GM12878 (cell line): ENCODE measurements at regions not wholly inside any gene's neighbourhood (a gene's known extent, or its start where the extent isn't known, plus 50 kb on each side); places are given as distances from the start of the nearest gene placed in this dataset.

ENCODE experiments used
- ATAC-seq: fragments of 200-7000 bp; cut with Tn5 transposase; 3 replicates; pipeline ENCODE4 v1.9.1; 2020; ENCODE audit warnings: mild to moderate bottlenecking, moderate library complexity
- BruUV-seq: library from RNA; stranded (reverse); fragments of 400-500 nt; replicated peaks from 2 replicates; lab custom pipeline; 2021; lab: Mats Ljungman, UMichigan
- CTCF ChIA-PET: fragments of 300-600 bp; sonication (Branson Sonifier 250); formaldehyde crosslinking; extraction: SDS; loops from one replicate; lab custom pipeline; 2021; ENCODE audit warnings: inconsistent platforms; lab: Yijun Ruan, JAX
- POLR2A ChIA-PET: fragments of 350-600 bp; formaldehyde crosslinking; extraction: SDS; loops from one replicate; lab custom pipeline; 2021; ENCODE audit warnings: inconsistent platforms; lab: Charles Lee
- RAD21 ChIA-PET: fragments of 300-600 bp; sonication (Branson Sonifier 250); formaldehyde crosslinking; loops from one replicate; lab custom pipeline; 2023; ENCODE audit warnings: antibody characterized with exemption; ENCODE audit not compliant: unreplicated experiment; lab: Charles Lee
- SMC1A ChIA-PET: fragments of 300-600 bp; sonication (Branson Sonifier 250); formaldehyde crosslinking; loops from one replicate; lab custom pipeline; 2023; ENCODE audit not compliant: unreplicated experiment, uncharacterized antibody; lab: Charles Lee
- DNase-seq: peaks from one replicate; pipeline ENCODE4 v3.0.0-alpha.2; 2011; ENCODE audit warnings: low read depth, low spot score
- FAIRE-seq: peaks from 3 replicates; lab custom pipeline; 2011; peaks lifted over from hg19 to GRCh38; lab: Jason Lieb, UNC
- H2AFZ ChIP-seq: 2 replicates; pipeline ENCODE4 v1.6.0; 2011; ENCODE audit warnings: low read depth, low read length, control low read depth; ENCODE audit not compliant: control insufficient read depth
- H3K27ac ChIP-seq: 2 replicates; pipeline ENCODE4 v1.5.1; 2011; ENCODE audit warnings: control low read depth; ENCODE audit not compliant: control insufficient read depth, insufficient read depth
- H3K27me3 ChIP-seq, 2 experiments: replicated peaks in 1 of 2; 2 replicates each; pipeline versions ENCODE4 v1.6.0 to v1.6.1; 2011; ENCODE audit warnings: low read length in 1 of 2; ENCODE audit not compliant: control insufficient read depth in 2 of 2, insufficient read depth in 2 of 2
- H3K36me3 ChIP-seq, 2 experiments: 2 replicates each; pipeline ENCODE4 v1.5.1; 2011; ENCODE audit warnings: low read length in 1 of 2; ENCODE audit not compliant: control insufficient read depth in 2 of 2, insufficient read depth in 2 of 2
- H3K4me1 ChIP-seq: 2 replicates; pipeline ENCODE4 v1.6.1; 2011; ENCODE audit warnings: mild to moderate bottlenecking, low read length, moderate library complexity, mixed read lengths; ENCODE audit not compliant: control insufficient read depth, insufficient read depth
- H3K4me2 ChIP-seq: 2 replicates; pipeline ENCODE4 v1.6.0; 2011; ENCODE audit warnings: control low read depth; ENCODE audit not compliant: control insufficient read depth, insufficient read depth
- H3K4me3 ChIP-seq: fragments of 200-600 bp; sonication (generic); 2 replicates; pipeline ENCODE4 v1.5.1; 2016
- H3K79me2 ChIP-seq: 2 replicates; pipeline ENCODE4 v1.6.0; 2011; ENCODE audit warnings: low read length; ENCODE audit not compliant: control insufficient read depth, insufficient read depth
- H3K9ac ChIP-seq: 2 replicates; pipeline ENCODE4 v1.8.0; 2011; ENCODE audit warnings: low read length, control low read depth, mixed read lengths; ENCODE audit not compliant: control insufficient read depth, insufficient read depth
- H3K9me3 ChIP-seq: replicated peaks from 3 replicates; pipeline ENCODE4 v1.5.1; 2011; ENCODE audit warnings: mild to moderate bottlenecking, low read length; ENCODE audit not compliant: control insufficient read depth, insufficient read depth
- H4K20me1 ChIP-seq: 2 replicates; pipeline ENCODE4 v1.6.0; 2011; ENCODE audit not compliant: control insufficient read depth, insufficient read depth
- RFX5 ChIP-seq: IDR thresholded peaks from 2 replicates; pipeline ENCODE4 v1.6.1; 2011; ENCODE audit warnings: low read depth, low read length, improper control_type of control experiment
- SPI1 ChIP-seq: IDR thresholded peaks from 2 replicates; pipeline ENCODE4 v1.6.1; 2011; ENCODE audit warnings: low read depth, mild to moderate bottlenecking, low read length, moderate library complexity, borderline replicate concordance; ENCODE audit not compliant: insufficient read depth
- USF2 ChIP-seq: IDR thresholded peaks from 2 replicates; pipeline ENCODE4 v1.6.1; 2011; ENCODE audit warnings: low read depth, low read length, improper control_type of control experiment, borderline replicate concordance
- ZNF592 ChIP-seq: fragments of 450-650 bp; IDR thresholded peaks from 2 replicates; pipeline ENCODE4 v1.6.1; 2017; ENCODE audit warnings: mild to moderate bottlenecking, moderate library complexity
- WGBS: methylation state at CpG from one replicate; pipeline ENCODE4 v1.1.6; 2016; ENCODE audit warnings: low lambda C conversion rate; ENCODE audit not compliant: insufficient replicate concordance, insufficient coverage; ENCODE audit errors: missing lambda C conversion rate; 5-methylcytosine and 5-hydroxymethylcytosine counted together
- in situ Hi-C: fragments of 300-500 bp; cut with MboI; formaldehyde crosslinking; loops from 9 replicates; pipeline ENCODE4 v1.14.3; 2018; ENCODE audit warnings: mixed read lengths
- intact Hi-C: fragments of 100-400 bp; cut with micrococcal nuclease; formaldehyde crosslinking; loops from one replicate; pipeline ENCODE4 v1.14.2; 2022; ENCODE audit not compliant: unreplicated experiment

GRCh38 chr9:108528231-108528630 is 327.6 kb downstream of the ACTL7B start (continued):
- no peak for TF ChIP-seq USF2

- Histone ChIP-seq H3K4me2 (no peak overlapping the region), H2AFZ (no peak overlapping the region), H3K79me2 (no peaks in the 10 kb centered on the region), H4K20me1 (no peaks in the 10 kb centered on the region), H3K4me1 (no peaks in the 10 kb centered on the region), H3K9me3 (no peaks in the 10 kb centered on the region), H3K27ac (no peak overlapping the region), H3K4me3 (no peak overlapping the region), H3K9ac (no peak overlapping the region), H3K36me3 (no peaks in the 10 kb centered on the region), H3K27me3 (no peaks in the 10 kb centered on the region)
- ATAC-seq (no peak), FAIRE-seq (no peak), DNase-seq (no peak)
- ChIA-PET SMC1A (interaction anchor here (1.3 kb wide), 1 partner anchor 39 kb away, joined by 3 read pairs; no protein-coding TSS in a partner anchor), RAD21 (no interaction called here), CTCF (interaction anchor here (0.8 kb wide), 1 partner anchor 1105 kb away, joined by 3 read pairs; no protein-coding TSS in a partner anchor), POLR2A (no interaction called here)
- 38% methylated on average over 1 of the region's 1 CpG for WGBS
- TF ChIP-seq ZNF592 (no peak), RFX5 (no peak), SPI1 (no peak)
- intact Hi-C loops, result no loop called here
- no TSS peak for BruUV-seq
- in situ Hi-C loops, result no loop called here
Measured at GRCh38 chr9:108526518-108526917, 329.3 kb downstream of the ACTL7B start.
